ENCODE measurements at regions not wholly inside any gene's neighbourhood (a gene's known extent, or its start where the extent isn't known, plus 50 kb on each side); places are given as distances from the start of the nearest gene placed in this dataset.

- FAIRE-seq (no peak), DNase-seq (ENCODE audit: low read depth in 1 of 2, low spot score in 2 of 2) (no peak)
- Histone ChIP-seq H4K5ac (ENCODE audit: insufficient read length, low read depth, low read length) (no peak overlapping the region), H3K27ac (ENCODE audit: low read depth, low read length) (no peak overlapping the region), H3K23ac (ENCODE audit: insufficient read length) (no peak overlapping the region), H2BK12ac (ENCODE audit: low read depth, low read length) (no peak overlapping the region), H2AK5ac (ENCODE audit: low read depth, low read length) (no peak overlapping the region), H4K91ac (replicated peaks; ENCODE audit: insufficient read length, low read length) (no peak overlapping the region), H3K4me1 (replicated peaks in 1 of 4; ENCODE audit: control insufficient read depth in 3 of 4, insufficient read depth in 4 of 4, low read length in 3 of 4) (no peaks in the 10 kb centered on the region), H3K56ac (replicated peaks; ENCODE audit: insufficient read length, low read depth, low read length) (no peak overlapping the region), H3K9ac (replicated peaks in 1 of 4; ENCODE audit: extremely low read depth in 1 of 4, low read depth in 3 of 4, low read length in 3 of 4) (no peak overlapping the region), H3K79me2 (ENCODE audit: control insufficient read depth in 1 of 2, insufficient read depth in 2 of 2, low read length in 2 of 2) (no peaks in the 10 kb centered on the region), H3K36me3 (ENCODE audit: control insufficient read depth in 2 of 4, insufficient read depth in 4 of 4, low read length in 3 of 4) (no peaks in the 10 kb centered on the region), H4K8ac (ENCODE audit: extremely low read depth, insufficient read depth, low read length) (no peak overlapping the region), H3K9me3 (ENCODE audit: insufficient read depth in 2 of 2, low read depth in 1 of 2, low read length in 1 of 2) (no peaks in the 10 kb centered on the region), H4K20me1 (replicated peaks in 1 of 2; ENCODE audit: control insufficient read depth in 1 of 2, insufficient read depth in 2 of 2, low read length in 2 of 2) (no peaks in the 10 kb centered on the region), H3K79me1 (ENCODE audit: low read depth, low read length) (no peaks in the 10 kb centered on the region), H2AFZ (ENCODE audit: low read length) (no peak overlapping the region), H2BK5ac (ENCODE audit: low read depth, low read length) (no peak overlapping the region), H3K18ac (ENCODE audit: extremely low read depth, low read length) (no peak overlapping the region), H3K4me3 (ENCODE audit: extremely low read depth in 1 of 4, insufficient read depth in 2 of 4, low read depth in 3 of 4, low read length in 4 of 4) (no peak overlapping the region), H2BK20ac (ENCODE audit: low read length) (no peak overlapping the region), H3K4me2 (ENCODE audit: insufficient read depth in 1 of 2, low read depth in 2 of 2, low read length in 2 of 2) (no peak overlapping the region), H2BK15ac (ENCODE audit: low read length) (no peak overlapping the region), H3K4ac (replicated peaks; ENCODE audit: insufficient read length, low read depth, low read length) (no peak overlapping the region), H3K23me2 (ENCODE audit: low read depth, low read length) (no peaks in the 10 kb centered on the region; the same call in 1 of the 2 replicates), H3K27me3 (replicated peaks in 1 of 4; ENCODE audit: control insufficient read depth in 3 of 4, extremely low read depth in 1 of 4, insufficient read depth in 3 of 4, low read length in 3 of 4) (no peaks in the 10 kb centered on the region), H2BK120ac (replicated peaks; ENCODE audit: low read depth, low read length) (no peak overlapping the region), H3K14ac (ENCODE audit: insufficient read length) (no peak overlapping the region)
- POLR2A ChIA-PET (ENCODE audit: partially characterized antibody), result no interaction called here
- CTCF ChIA-PET (ENCODE audit: partially characterized antibody), result no interaction called here
- WGBS, 2 experiments (ENCODE audit: extremely low coverage in 1 of 2, insufficient coverage in 1 of 2, insufficient read length in 1 of 2, insufficient replicate concordance in 2 of 2, low coverage in 1 of 2, low lambda C conversion rate in 2 of 2, missing lambda C conversion rate in 1 of 2), result no CpG with 5 or more reads among the region's 2 CpGs
- TF ChIP-seq TAF7 (optimal IDR thresholded peaks at IDR 0.05; ENCODE audit: borderline replicate concordance, low read depth, low read length) (no peak), POLR2A (IDR thresholded peaks at IDR 0.05; ENCODE audit: control extremely low read depth in 1 of 2, low read depth in 2 of 2, low read length in 2 of 2) (no peak), PHF8 (conservative IDR thresholded peaks at IDR 0.05; ENCODE audit: low read depth, low read length) (no peak), JUND (IDR thresholded peaks at IDR 0.05; ENCODE audit: low read length) (no peak), ATF2 (IDR thresholded peaks at IDR 0.05; ENCODE audit: low read length) (no peak), KDM1A (IDR thresholded peaks at IDR 0.05; ENCODE audit: borderline replicate concordance, low read length) (no peak), MAX (IDR thresholded peaks at IDR 0.05) (no peak), SRF (IDR thresholded peaks at IDR 0.05; ENCODE audit: low read depth, low read length) (no peak)
Measured at GRCh38 chr7:41182782-41183181, 520.1 kb downstream of the INHBA start.
